HL-60 (cell line): ENCODE measurements at regions not wholly inside any gene's neighbourhood (a gene's known extent, or its start where the extent isn't known, plus 50 kb on each side); places are given as distances from the start of the nearest gene placed in this dataset.

Source experiments
- DNase-seq, 2 experiments: peaks; one replicate each; pipeline ENCODE4 v3.0.0-alpha.2; 2010 to 2020; ENCODE audit warnings: low read depth in 1 of 2, low spot score in 1 of 2
- H3K27ac ChIP-seq: fragments of 250-450 bp; sonication (Bioruptor Pico); replicated peaks from 2 replicates; pipeline ENCODE4 v1.5.1; 2020; ENCODE audit warnings: mild to moderate bottlenecking, moderate library complexity
- H3K27me3 ChIP-seq: fragments of 250-450 bp; sonication (Bioruptor Pico); 2 replicates; pipeline ENCODE4 v1.5.1; 2021; ENCODE audit warnings: mild to moderate bottlenecking, moderate library complexity; ENCODE audit not compliant: insufficient read depth, poor library complexity, severe bottlenecking
- H3K4me3 ChIP-seq: replicated peaks from 2 replicates; pipeline ENCODE4 v1.5.1; 2011; ENCODE audit warnings: mild to moderate bottlenecking, control low read depth, low read length; ENCODE audit not compliant: insufficient read depth
- GABPA ChIP-seq: IDR thresholded peaks from 2 replicates; pipeline ENCODE4 v1.6.1; 2012; ENCODE audit warnings: low read depth
- POLR2AphosphoS5 ChIP-seq: IDR thresholded peaks from 2 replicates; pipeline ENCODE4 v1.6.1; 2012; ENCODE audit warnings: low read depth
- SPI1 ChIP-seq: IDR thresholded peaks from 2 replicates; pipeline ENCODE4 v1.6.1; 2012; ENCODE audit warnings: low read depth, mild to moderate bottlenecking, borderline replicate concordance
- TF ChIP-seq, protein P1 (sequence below): IDR thresholded peaks from one replicate; pipeline ENCODE4 v1.5.1; 2011; ENCODE audit warnings: low read length, control low read depth, inconsistent platforms; ENCODE audit not compliant: insufficient read depth
- TF ChIP-seq, protein P2 (sequence below): IDR thresholded peaks from 2 replicates; pipeline ENCODE4 v1.6.1; 2012; ENCODE audit warnings: low read depth; ENCODE audit not compliant: insufficient replicate concordance

- Histone ChIP-seq H3K4me3 (no peak overlapping the region), H3K27me3 (no peaks in the 10 kb centered on the region), H3K27ac (no peak overlapping the region)
- TF ChIP-seq GABPA: no peak
- no peak for TF ChIP-seq POLR2AphosphoS5
- TF ChIP-seq, protein P1, sequence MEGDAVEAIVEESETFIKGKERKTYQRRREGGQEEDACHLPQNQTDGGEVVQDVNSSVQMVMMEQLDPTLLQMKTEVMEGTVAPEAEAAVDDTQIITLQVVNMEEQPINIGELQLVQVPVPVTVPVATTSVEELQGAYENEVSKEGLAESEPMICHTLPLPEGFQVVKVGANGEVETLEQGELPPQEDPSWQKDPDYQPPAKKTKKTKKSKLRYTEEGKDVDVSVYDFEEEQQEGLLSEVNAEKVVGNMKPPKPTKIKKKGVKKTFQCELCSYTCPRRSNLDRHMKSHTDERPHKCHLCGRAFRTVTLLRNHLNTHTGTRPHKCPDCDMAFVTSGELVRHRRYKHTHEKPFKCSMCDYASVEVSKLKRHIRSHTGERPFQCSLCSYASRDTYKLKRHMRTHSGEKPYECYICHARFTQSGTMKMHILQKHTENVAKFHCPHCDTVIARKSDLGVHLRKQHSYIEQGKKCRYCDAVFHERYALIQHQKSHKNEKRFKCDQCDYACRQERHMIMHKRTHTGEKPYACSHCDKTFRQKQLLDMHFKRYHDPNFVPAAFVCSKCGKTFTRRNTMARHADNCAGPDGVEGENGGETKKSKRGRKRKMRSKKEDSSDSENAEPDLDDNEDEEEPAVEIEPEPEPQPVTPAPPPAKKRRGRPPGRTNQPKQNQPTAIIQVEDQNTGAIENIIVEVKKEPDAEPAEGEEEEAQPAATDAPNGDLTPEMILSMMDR: no peak
- no peak for TF ChIP-seq SPI1
- TF ChIP-seq, protein P2, sequence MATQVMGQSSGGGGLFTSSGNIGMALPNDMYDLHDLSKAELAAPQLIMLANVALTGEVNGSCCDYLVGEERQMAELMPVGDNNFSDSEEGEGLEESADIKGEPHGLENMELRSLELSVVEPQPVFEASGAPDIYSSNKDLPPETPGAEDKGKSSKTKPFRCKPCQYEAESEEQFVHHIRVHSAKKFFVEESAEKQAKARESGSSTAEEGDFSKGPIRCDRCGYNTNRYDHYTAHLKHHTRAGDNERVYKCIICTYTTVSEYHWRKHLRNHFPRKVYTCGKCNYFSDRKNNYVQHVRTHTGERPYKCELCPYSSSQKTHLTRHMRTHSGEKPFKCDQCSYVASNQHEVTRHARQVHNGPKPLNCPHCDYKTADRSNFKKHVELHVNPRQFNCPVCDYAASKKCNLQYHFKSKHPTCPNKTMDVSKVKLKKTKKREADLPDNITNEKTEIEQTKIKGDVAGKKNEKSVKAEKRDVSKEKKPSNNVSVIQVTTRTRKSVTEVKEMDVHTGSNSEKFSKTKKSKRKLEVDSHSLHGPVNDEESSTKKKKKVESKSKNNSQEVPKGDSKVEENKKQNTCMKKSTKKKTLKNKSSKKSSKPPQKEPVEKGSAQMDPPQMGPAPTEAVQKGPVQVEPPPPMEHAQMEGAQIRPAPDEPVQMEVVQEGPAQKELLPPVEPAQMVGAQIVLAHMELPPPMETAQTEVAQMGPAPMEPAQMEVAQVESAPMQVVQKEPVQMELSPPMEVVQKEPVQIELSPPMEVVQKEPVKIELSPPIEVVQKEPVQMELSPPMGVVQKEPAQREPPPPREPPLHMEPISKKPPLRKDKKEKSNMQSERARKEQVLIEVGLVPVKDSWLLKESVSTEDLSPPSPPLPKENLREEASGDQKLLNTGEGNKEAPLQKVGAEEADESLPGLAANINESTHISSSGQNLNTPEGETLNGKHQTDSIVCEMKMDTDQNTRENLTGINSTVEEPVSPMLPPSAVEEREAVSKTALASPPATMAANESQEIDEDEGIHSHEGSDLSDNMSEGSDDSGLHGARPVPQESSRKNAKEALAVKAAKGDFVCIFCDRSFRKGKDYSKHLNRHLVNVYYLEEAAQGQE: no peak
- DNase-seq: no peak
Measured at GRCh38 chr18:73408469-73408868, 540.7 kb upstream of the NETO1 start.

GRCh38 chr18:73407506-73407905, 539.7 kb upstream of the NETO1 start:
- no peak for DNase-seq
- Histone ChIP-seq H3K4me3 (no peak overlapping the region), H3K27ac (no peak overlapping the region), H3K27me3 (no peaks in the 10 kb centered on the region)
- TF ChIP-seq POLR2AphosphoS5: no peak
- no peak for TF ChIP-seq SPI1
- TF ChIP-seq, protein P2: no peak
- TF ChIP-seq GABPA: no peak
- TF ChIP-seq, protein P1: no peak

DNA sequence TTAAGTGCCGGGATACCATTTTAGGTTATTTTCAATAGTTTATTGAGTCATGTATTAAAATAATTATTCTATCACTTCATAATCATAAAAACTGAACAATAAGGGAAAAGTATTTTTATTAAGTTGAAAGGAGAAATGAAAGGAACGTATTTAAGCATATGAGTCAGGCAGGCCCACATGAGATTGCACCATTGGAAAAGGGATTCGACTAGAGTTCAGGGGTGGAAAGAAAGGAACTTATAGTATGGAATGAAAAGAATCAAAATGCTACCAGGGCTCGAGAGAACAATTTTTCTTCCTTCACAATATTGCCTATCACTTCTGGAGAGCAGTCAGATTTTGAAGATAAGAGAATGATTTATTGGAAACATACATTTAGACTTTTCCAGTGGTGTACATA, 516.5 kb upstream of the NETO1 start:
- no peak for DNase-seq
- no peak overlapping the region for H3K4me3 ChIP-seq
- TF ChIP-seq, protein P1: no peak
- TF ChIP-seq, protein P2: no peak
- TF ChIP-seq SPI1 (no peak), GABPA (no peak), POLR2AphosphoS5 (no peak)

More for the DNA sequence above, 516.5 kb upstream of the NETO1 start:
- Histone ChIP-seq H3K27me3 (no peaks in the 10 kb centered on the region), H3K27ac (no peak overlapping the region)
